Activated T-helper 1 cell treated with anti-CD3 and anti-CD28 coated beads, Interleukin-12 subunit alpha, Interleukin-12 subunit beta, Interleukin-2, Interleukin-4 antibody, amounts not matched to agents 30 ng/mL and 10 ng/mL and 1 ng/mL, durations not matched to agents 14 hours and 24 hours and 36 hours (primary cell): ENCODE measurements at regions not wholly inside any gene's neighbourhood (a gene's known extent, or its start where the extent isn't known, plus 50 kb on each side); places are given as distances from the start of the nearest gene placed in this dataset.
A peak's percentile ranks its signal among the peaks of the same experiment; 100 is the strongest.
"Not testable (repeated sequence)": the region's sequence is repeated elsewhere in the genome, so short reads cannot be mapped to it uniquely, and the experiment has no call there.

Experiments
- DNase-seq: peaks from one replicate; pipeline ENCODE4 v3.0.0; 2021; ENCODE audit warnings: low spot score
- H3K27ac Mint-ChIP-seq: one replicate; pipeline ENCODE4 v1.8.0; 2021; ENCODE audit warnings: mild to moderate bottlenecking, mixed read lengths
- H3K27me3 Mint-ChIP-seq: one replicate; pipeline ENCODE4 v1.8.0; 2022; ENCODE audit warnings: mild to moderate bottlenecking, moderate library complexity, mixed read lengths; ENCODE audit not compliant: insufficient read depth
- H3K36me3 Mint-ChIP-seq: one replicate; pipeline ENCODE4 v1.8.0; 2021; ENCODE audit warnings: low read depth, mixed read lengths
- H3K4me1 Mint-ChIP-seq: one replicate; pipeline ENCODE4 v1.8.0; 2021; ENCODE audit warnings: low read depth, mixed read lengths
- H3K4me3 Mint-ChIP-seq: one replicate; pipeline ENCODE4 v1.8.0; 2021; ENCODE audit warnings: mild to moderate bottlenecking, moderate library complexity, mixed read lengths
- H3K9me3 Mint-ChIP-seq: one replicate; pipeline ENCODE4 v1.8.0; 2021; ENCODE audit warnings: mixed read lengths
- intact Hi-C: fragments of 100-400 bp; cut with micrococcal nuclease; formaldehyde crosslinking; loops from one replicate; pipeline ENCODE4 v1.15.1; 2024

DNA sequence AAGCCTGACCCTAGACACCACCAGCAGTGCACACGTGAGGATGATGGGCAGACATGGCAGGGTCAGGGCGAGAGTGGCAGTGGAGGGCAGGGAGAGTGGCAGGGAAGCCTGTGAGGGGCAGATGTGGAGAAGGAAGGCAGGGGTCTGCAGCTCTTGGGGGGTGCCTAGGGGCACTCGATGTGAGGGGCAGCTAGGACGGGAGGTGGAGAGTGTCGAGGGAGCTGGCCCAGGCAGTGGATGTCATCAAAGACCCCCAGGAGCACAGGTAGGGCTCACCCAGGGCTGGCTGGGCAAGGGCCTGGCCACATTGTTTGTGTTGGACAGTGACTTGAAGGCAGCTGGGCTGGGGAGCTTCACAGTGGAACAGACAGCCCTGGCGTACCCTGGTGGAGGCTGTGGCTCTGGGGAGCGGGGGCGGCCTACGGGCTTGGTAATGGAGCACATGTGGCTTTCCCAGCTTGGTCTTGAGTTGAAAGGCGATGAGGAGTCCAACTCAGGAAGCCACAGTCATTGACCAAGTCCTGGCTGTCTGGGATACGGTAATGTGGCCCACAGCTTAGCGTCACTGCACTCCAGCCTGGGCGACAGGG lies 87.1 kb downstream of the RTP5 start:
- no peak overlapping the region for H3K4me3 Mint-ChIP-seq
- H3K9me3 Mint-ChIP-seq, result no peaks in the 10 kb centered on the region
- H3K27me3 Mint-ChIP-seq, result no peaks in the 10 kb centered on the region
- H3K4me1 Mint-ChIP-seq, result no peaks in the 10 kb centered on the region
- DNase-seq, result no peak
- H3K27ac Mint-ChIP-seq, result no peak overlapping the region
- intact Hi-C loops, result no loop called here
- no peaks in the 10 kb centered on the region for H3K36me3 Mint-ChIP-seq

- no peak for DNase-seq
- H3K9me3 Mint-ChIP-seq, result no peaks in the 10 kb centered on the region
- H3K4me3 Mint-ChIP-seq, result no peak overlapping the region
- no peaks in the 10 kb centered on the region for H3K4me1 Mint-ChIP-seq
- no peaks in the 10 kb centered on the region for H3K36me3 Mint-ChIP-seq
- no peak overlapping the region for H3K27ac Mint-ChIP-seq
- H3K27me3 Mint-ChIP-seq, result no peaks in the 10 kb centered on the region
- intact Hi-C loops, result no loop called here
These were observed 87.7 kb downstream of the RTP5 start for GRCh38 chr2:241957276-241957675.

GRCh38 chr2:241958818-241959545 lies 89.5 kb downstream of the RTP5 start:
- Mint-ChIP-seq H3K36me3 (no peaks in the 10 kb centered on the region), H3K4me3 (no peak overlapping the region), H3K9me3 (no peaks in the 10 kb centered on the region), H3K27me3 (no peaks in the 10 kb centered on the region), H3K27ac (no peak overlapping the region), H3K4me1 (no peaks in the 10 kb centered on the region)
- intact Hi-C loops, result no loop called here
- no peak for DNase-seq

GRCh38 chr2:241959751-241960269 lies 90.3 kb downstream of the RTP5 start:
- no peaks in the 10 kb centered on the region for H3K4me1 Mint-ChIP-seq
- no peaks in the 10 kb centered on the region for H3K9me3 Mint-ChIP-seq
- no peak for DNase-seq
- no peak overlapping the region for H3K4me3 Mint-ChIP-seq
- no peak overlapping the region for H3K27ac Mint-ChIP-seq
- no peaks in the 10 kb centered on the region for H3K36me3 Mint-ChIP-seq
- intact Hi-C loops, result no loop called here
- H3K27me3 Mint-ChIP-seq, result no peaks in the 10 kb centered on the region

- Mint-ChIP-seq H3K27me3 (no peaks in the 10 kb centered on the region), H3K36me3 (no peaks in the 10 kb centered on the region), H3K4me3 (no peak overlapping the region), H3K4me1 (peaks cover 14% of the 10 kb centered on the region), H3K27ac (no peak overlapping the region), H3K9me3 (no peaks in the 10 kb centered on the region)
- intact Hi-C loops, result no loop called here
- no peak for DNase-seq
These were observed 91.9 kb downstream of the RTP5 start for GRCh38 chr2:241961454-241961853.

GRCh38 chr2:241964133-241964532 lies 94.6 kb downstream of the RTP5 start:
- Mint-ChIP-seq H3K36me3 (no peaks in the 10 kb centered on the region), H3K4me3 (no peak overlapping the region), H3K27ac (no peak overlapping the region), H3K27me3 (no peaks in the 10 kb centered on the region), H3K4me1 (peaks cover 21% of the 10 kb centered on the region), H3K9me3 (peaks cover 4% of the 10 kb centered on the region)
- DNase-seq, result no peak
- intact Hi-C loops, result no loop called here

DNA sequence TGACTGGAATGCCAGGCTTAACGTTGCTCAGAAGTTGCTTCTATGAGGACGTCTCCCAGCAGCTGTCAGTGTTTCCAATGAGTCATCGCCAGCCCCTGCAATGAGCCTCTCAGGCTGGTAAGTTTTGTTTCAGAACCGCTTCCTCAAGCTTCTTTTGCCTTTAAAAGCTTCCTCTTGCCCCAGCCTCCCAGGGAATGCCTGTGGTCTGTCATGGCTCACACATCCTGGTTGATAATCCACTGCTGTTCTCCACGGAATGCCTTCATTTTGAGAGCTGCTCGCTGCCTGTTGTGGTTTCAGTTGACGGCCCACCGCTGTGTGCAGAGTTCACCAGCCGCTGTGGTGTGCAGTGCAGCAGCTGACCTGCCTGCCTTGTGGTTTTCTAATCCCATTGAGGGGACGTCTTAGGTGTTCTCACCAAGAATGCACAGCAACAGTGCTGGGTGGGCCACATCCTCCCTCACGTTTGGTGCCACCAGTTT lies 96.4 kb downstream of the RTP5 start:
- Mint-ChIP-seq H3K36me3 (no peaks in the 10 kb centered on the region), H3K4me3 (peak overlapping the region; percentile 72), H3K27me3 (no peaks in the 10 kb centered on the region), H3K9me3 (peaks cover 4% of the 10 kb centered on the region), H3K4me1 (peaks cover 21% of the 10 kb centered on the region), H3K27ac (peak overlapping the region; percentile 83)
- DNase-seq, result peak; percentile 21
- intact Hi-C loops, result loop anchor here (5.0 kb wide), 2 partner anchors 66 to 121 kb away; no protein-coding TSS in a partner anchor

- peak overlapping the region; percentile 72 for H3K4me3 Mint-ChIP-seq
- H3K9me3 Mint-ChIP-seq, result peaks cover 4% of the 10 kb centered on the region
- H3K27ac Mint-ChIP-seq, result peak overlapping the region; percentile 83
- no peaks in the 10 kb centered on the region for H3K36me3 Mint-ChIP-seq
- intact Hi-C loops, result loop anchor here (5.0 kb wide), 2 partner anchors 65 to 120 kb away; no protein-coding TSS in a partner anchor
- peaks cover 21% of the 10 kb centered on the region for H3K4me1 Mint-ChIP-seq
- no peak for DNase-seq
- no peaks in the 10 kb centered on the region for H3K27me3 Mint-ChIP-seq
These were observed 97.3 kb downstream of the RTP5 start for GRCh38 chr2:241966647-241967466.

GRCh38 chr2:241967467-241968144 lies 98.1 kb downstream of the RTP5 start:
- no peaks in the 10 kb centered on the region for H3K27me3 Mint-ChIP-seq
- no peak overlapping the region for H3K27ac Mint-ChIP-seq
- H3K4me3 Mint-ChIP-seq, result no peak overlapping the region
- H3K9me3 Mint-ChIP-seq, result peaks cover 4% of the 10 kb centered on the region
- intact Hi-C loops, result loop anchor here (5.0 kb wide), 2 partner anchors 65 to 120 kb away; no protein-coding TSS in a partner anchor
- no peaks in the 10 kb centered on the region for H3K36me3 Mint-ChIP-seq
- peaks cover 21% of the 10 kb centered on the region for H3K4me1 Mint-ChIP-seq
- no peak for DNase-seq

DNA sequence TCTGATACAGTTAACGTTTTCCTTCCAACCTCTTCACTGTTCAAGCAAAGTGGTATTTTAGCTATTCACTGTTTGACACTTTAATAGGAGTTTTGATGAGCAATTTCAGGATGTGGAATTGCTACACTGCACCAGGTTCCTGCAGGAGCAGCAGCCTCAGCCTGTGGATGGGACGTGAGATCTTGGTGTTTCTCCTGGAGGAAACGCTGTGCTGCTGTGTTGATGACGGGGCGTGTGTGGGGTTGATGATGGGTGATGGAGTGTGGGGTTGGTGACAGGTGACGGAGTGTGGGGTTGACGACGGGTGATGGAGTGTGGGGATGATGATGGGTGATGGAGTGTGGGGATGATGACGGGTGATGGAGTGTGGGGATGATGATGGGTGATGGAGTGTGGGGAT lies 98.9 kb downstream of the RTP5 start:
- Mint-ChIP-seq H3K9me3 (peaks cover 4% of the 10 kb centered on the region), H3K4me3 (no peak overlapping the region), H3K27me3 (no peaks in the 10 kb centered on the region), H3K4me1 (peaks cover 21% of the 10 kb centered on the region), H3K27ac (no peak overlapping the region), H3K36me3 (no peaks in the 10 kb centered on the region)
- DNase-seq, result no peak
- intact Hi-C loops, result loop anchor here (5.0 kb wide), 2 partner anchors 64 to 119 kb away; no protein-coding TSS in a partner anchor

GRCh38 chr2:241969182-241969581 lies 99.7 kb downstream of the RTP5 start:
- not testable (repeated sequence) for H3K36me3 Mint-ChIP-seq, H3K27me3 Mint-ChIP-seq, H3K27ac Mint-ChIP-seq, H3K9me3 Mint-ChIP-seq, H3K4me3 Mint-ChIP-seq, DNase-seq
- peaks cover 21% of the 10 kb centered on the region for H3K4me1 Mint-ChIP-seq
- intact Hi-C loops, result loop anchor here (5.0 kb wide), 2 partner anchors 63 to 118 kb away; no protein-coding TSS in a partner anchor

GRCh38 chr2:241970716-241971115 lies 101.2 kb downstream of the RTP5 start:
- Mint-ChIP-seq H3K4me3 (no peak overlapping the region), H3K27me3 (no peaks in the 10 kb centered on the region), H3K36me3 (no peaks in the 10 kb centered on the region), H3K9me3 (peaks cover 4% of the 10 kb centered on the region), H3K27ac (peak overlapping the region; percentile 14), H3K4me1 (peaks cover 14% of the 10 kb centered on the region)
- intact Hi-C loops, result no loop called here
- DNase-seq, result no peak
